ENCODE measurements at regions not wholly inside any gene's neighbourhood (a gene's known extent, or its start where the extent isn't known, plus 50 kb on each side); places are given as distances from the start of the nearest gene placed in this dataset.

- TF ChIP-seq CTCF (IDR thresholded peaks at IDR 0.05) (no peak), POLR2A (IDR thresholded peaks at IDR 0.05) (no peak), POLR2AphosphoS5 (IDR thresholded peaks at IDR 0.05) (no peak), EP300 (IDR thresholded peaks at IDR 0.05) (no peak)
Observed at GRCh38 chr6:12235341-12235740, 54.8 kb upstream of the EDN1 start.

All from gastroesophageal sphincter (tissue), 3 donors.